ENCODE measurements at regions not wholly inside any gene's neighbourhood (a gene's known extent, or its start where the extent isn't known, plus 50 kb on each side); places are given as distances from the start of the nearest gene placed in this dataset.

DNA sequence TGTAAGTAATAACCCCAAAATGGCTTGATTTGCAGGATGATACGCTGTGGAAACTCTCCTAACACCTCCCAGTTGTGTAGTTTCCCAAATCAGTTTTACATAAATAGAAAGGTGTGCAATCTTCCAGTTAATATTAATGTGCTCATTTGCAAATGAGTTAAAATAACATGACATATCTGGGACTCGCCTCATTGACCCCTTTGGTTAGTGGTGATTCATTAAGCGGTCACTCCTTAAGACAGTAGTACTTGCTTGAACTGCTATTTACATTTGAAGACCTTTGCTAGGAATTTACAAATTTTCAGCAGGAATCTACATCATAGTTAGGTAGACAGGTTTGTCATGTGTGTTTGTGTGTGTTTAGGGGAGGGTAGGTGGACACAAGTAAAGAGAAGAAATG is 1367.7 kb upstream of the CELF4 start:
- Histone ChIP-seq H3K9ac (ENCODE audit: low read length) (no peak overlapping the region), H3K4me3 (ENCODE audit: low read length) (no peak overlapping the region), H3K9me2 (replicated peaks; ENCODE audit: low read length) (no peaks in the 10 kb centered on the region), H3K36me3 (ENCODE audit: low read depth, low read length) (no peaks in the 10 kb centered on the region), H3K27me3 (ENCODE audit: low read length) (no peaks in the 10 kb centered on the region), H2AFZ (ENCODE audit: low read length) (no peak overlapping the region), H4K20me1 (ENCODE audit: low read length) (no peaks in the 10 kb centered on the region), H3K79me2 (ENCODE audit: low read length) (no peaks in the 10 kb centered on the region), H3K27ac (ENCODE audit: low read length) (no peak overlapping the region), H3K9me3 (ENCODE audit: low read length) (no peaks in the 10 kb centered on the region), H3K4me1 (ENCODE audit: insufficient read depth, low read length) (no peaks in the 10 kb centered on the region), H3F3A (ENCODE audit: low read length, unreplicated experiment) (no peaks in the 10 kb centered on the region), H3K4me2 (ENCODE audit: low read length) (no peak overlapping the region)
- ATAC-seq, result peak; percentile 20; the same call in 1 of the 2 replicates
- POLR2A ChIA-PET (ENCODE audit: unreplicated experiment), result no interaction called here
- TF ChIP-seq, protein P1, sequence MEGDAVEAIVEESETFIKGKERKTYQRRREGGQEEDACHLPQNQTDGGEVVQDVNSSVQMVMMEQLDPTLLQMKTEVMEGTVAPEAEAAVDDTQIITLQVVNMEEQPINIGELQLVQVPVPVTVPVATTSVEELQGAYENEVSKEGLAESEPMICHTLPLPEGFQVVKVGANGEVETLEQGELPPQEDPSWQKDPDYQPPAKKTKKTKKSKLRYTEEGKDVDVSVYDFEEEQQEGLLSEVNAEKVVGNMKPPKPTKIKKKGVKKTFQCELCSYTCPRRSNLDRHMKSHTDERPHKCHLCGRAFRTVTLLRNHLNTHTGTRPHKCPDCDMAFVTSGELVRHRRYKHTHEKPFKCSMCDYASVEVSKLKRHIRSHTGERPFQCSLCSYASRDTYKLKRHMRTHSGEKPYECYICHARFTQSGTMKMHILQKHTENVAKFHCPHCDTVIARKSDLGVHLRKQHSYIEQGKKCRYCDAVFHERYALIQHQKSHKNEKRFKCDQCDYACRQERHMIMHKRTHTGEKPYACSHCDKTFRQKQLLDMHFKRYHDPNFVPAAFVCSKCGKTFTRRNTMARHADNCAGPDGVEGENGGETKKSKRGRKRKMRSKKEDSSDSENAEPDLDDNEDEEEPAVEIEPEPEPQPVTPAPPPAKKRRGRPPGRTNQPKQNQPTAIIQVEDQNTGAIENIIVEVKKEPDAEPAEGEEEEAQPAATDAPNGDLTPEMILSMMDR (conservative IDR thresholded peaks at IDR 0.05; ENCODE audit: low read depth, low read length), result no peak
- TF ChIP-seq EZH2phosphoT487 (IDR thresholded peaks at IDR 0.05; ENCODE audit: borderline replicate concordance, low read length) (no peak), EZH2 (IDR thresholded peaks at IDR 0.05; ENCODE audit: low read length, unreplicated experiment) (no peak)
- intact Hi-C loops (cut with micrococcal nuclease), result no loop called here
- CTCF ChIA-PET, result no interaction called here
- BruUV-seq (replicated peaks), result no TSS peak
- peak; percentile 1 for DNase-seq

DNA sequence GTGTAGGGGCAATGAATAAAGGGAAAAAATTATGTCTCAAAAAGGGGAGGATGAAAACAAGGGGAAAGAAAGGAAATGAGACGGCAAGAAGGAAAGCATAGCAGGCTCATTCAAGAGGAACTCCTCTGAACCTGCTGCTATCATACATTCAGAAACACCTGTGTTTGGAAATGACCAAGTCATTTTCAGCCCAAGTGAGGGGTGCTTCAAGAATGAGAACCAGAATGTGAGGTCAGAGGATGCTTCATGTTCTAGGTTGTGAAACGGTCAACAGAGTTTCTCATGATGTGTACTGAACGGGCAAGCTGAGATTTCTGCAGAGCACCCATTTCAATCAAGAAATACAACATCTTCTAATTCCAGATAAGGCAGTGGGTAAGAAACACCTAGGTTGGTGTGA is 1367.2 kb upstream of the CELF4 start:
- no peaks in the 10 kb centered on the region for H3K4me1 ChIP-seq (ENCODE audit: insufficient read depth, low read length)
- DNase-seq (no peak), ATAC-seq (no peak)
- no peaks in the 10 kb centered on the region for H3K27me3 ChIP-seq (ENCODE audit: low read length)
- H2AFZ ChIP-seq (ENCODE audit: low read length), result no peak overlapping the region
- no peak overlapping the region for H3K9ac ChIP-seq (ENCODE audit: low read length)
- H3K4me3 ChIP-seq (ENCODE audit: low read length), result no peak overlapping the region
- H3K79me2 ChIP-seq (ENCODE audit: low read length), result no peaks in the 10 kb centered on the region
- no peak overlapping the region for H3K27ac ChIP-seq (ENCODE audit: low read length)
- intact Hi-C loops (cut with micrococcal nuclease), result no loop called here
- no peaks in the 10 kb centered on the region for H3K9me2 ChIP-seq (replicated peaks; ENCODE audit: low read length)
- BruUV-seq (replicated peaks), result no TSS peak
- H3K36me3 ChIP-seq (ENCODE audit: low read depth, low read length), result no peaks in the 10 kb centered on the region
- no peaks in the 10 kb centered on the region for H4K20me1 ChIP-seq (ENCODE audit: low read length)
- ChIA-PET CTCF (no interaction called here), POLR2A (ENCODE audit: unreplicated experiment) (no interaction called here)
- H3K4me2 ChIP-seq (ENCODE audit: low read length), result no peak overlapping the region
- H3K9me3 ChIP-seq (ENCODE audit: low read length), result no peaks in the 10 kb centered on the region
- H3F3A ChIP-seq (ENCODE audit: low read length, unreplicated experiment), result no peaks in the 10 kb centered on the region
- TF ChIP-seq EZH2phosphoT487 (IDR thresholded peaks at IDR 0.05; ENCODE audit: borderline replicate concordance, low read length), result no peak
- no peak for TF ChIP-seq EZH2 (IDR thresholded peaks at IDR 0.05; ENCODE audit: low read length, unreplicated experiment)
- TF ChIP-seq, protein P1 (conservative IDR thresholded peaks at IDR 0.05; ENCODE audit: low read depth, low read length), result no peak

DNA sequence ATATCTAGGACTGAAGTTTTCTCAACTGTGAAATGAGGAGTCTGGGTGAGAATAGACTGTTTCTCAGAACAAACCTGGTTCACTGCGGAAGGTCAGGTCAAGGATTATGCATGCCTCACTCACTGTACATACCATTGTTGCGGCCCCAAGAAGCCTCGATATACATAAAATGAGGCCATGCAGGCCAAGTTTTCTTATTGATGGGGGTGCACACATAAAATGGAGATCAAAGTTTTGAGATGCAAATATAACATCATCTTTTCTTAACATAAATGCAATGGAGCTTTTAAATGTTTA is 1366.1 kb upstream of the CELF4 start:
- intact Hi-C loops (cut with micrococcal nuclease), result no loop called here
- H2AFZ ChIP-seq (ENCODE audit: low read length), result no peak overlapping the region
- no peak overlapping the region for H3K4me3 ChIP-seq (ENCODE audit: low read length)
- no peaks in the 10 kb centered on the region for H3F3A ChIP-seq (ENCODE audit: low read length, unreplicated experiment)
- TF ChIP-seq EZH2 (IDR thresholded peaks at IDR 0.05; ENCODE audit: low read length, unreplicated experiment), result no peak
- TF ChIP-seq EZH2phosphoT487 (IDR thresholded peaks at IDR 0.05; ENCODE audit: borderline replicate concordance, low read length), result no peak
- TF ChIP-seq, protein P1 (conservative IDR thresholded peaks at IDR 0.05; ENCODE audit: low read depth, low read length), result no peak
- no TSS peak for BruUV-seq (replicated peaks)
- ATAC-seq, result no peak
- no peaks in the 10 kb centered on the region for H3K79me2 ChIP-seq (ENCODE audit: low read length)
- DNase-seq, result no peak
- ChIA-PET CTCF (no interaction called here), POLR2A (ENCODE audit: unreplicated experiment) (no interaction called here)
- no peaks in the 10 kb centered on the region for H3K36me3 ChIP-seq (ENCODE audit: low read depth, low read length)
- no peak overlapping the region for H3K9ac ChIP-seq (ENCODE audit: low read length)
- H4K20me1 ChIP-seq (ENCODE audit: low read length), result no peaks in the 10 kb centered on the region
- no peaks in the 10 kb centered on the region for H3K9me2 ChIP-seq (replicated peaks; ENCODE audit: low read length)
- no peaks in the 10 kb centered on the region for H3K27me3 ChIP-seq (ENCODE audit: low read length)
- H3K4me2 ChIP-seq (ENCODE audit: low read length), result no peak overlapping the region
- H3K27ac ChIP-seq (ENCODE audit: low read length), result no peak overlapping the region
- no peaks in the 10 kb centered on the region for H3K9me3 ChIP-seq (ENCODE audit: low read length)
- H3K4me1 ChIP-seq (ENCODE audit: insufficient read depth, low read length), result no peaks in the 10 kb centered on the region
